HEK293 (cell line): ENCODE measurements at regions not wholly inside any gene's neighbourhood (a gene's known extent, or its start where the extent isn't known, plus 50 kb on each side); places are given as distances from the start of the nearest gene placed in this dataset.

Source experiments
- CTCF ChIA-PET: fragments of 350-600 bp; formaldehyde crosslinking; extraction: SDS; loops from one replicate; lab custom pipeline; 2021; ENCODE audit warnings: antibody characterized with exemption; lab: Yijun Ruan, JAX
- POLR2A ChIA-PET: fragments of 300-600 bp; formaldehyde crosslinking; extraction: SDS; loops from one replicate; lab custom pipeline; 2020; ENCODE audit warnings: antibody characterized with exemption, inconsistent platforms; lab: Yijun Ruan, JAX
- H3K27ac ChIP-seq: fragments of 200-500 bp; sonication (Bioruptor generic); 2 replicates; pipeline ENCODE4 v1.5.1; 2014; ENCODE audit warnings: low read depth, low read length, control low read depth, inconsistent platforms; ENCODE audit errors: extremely low read depth
- H3K36me3 ChIP-seq, 2 experiments: fragments of 200-500 bp in 1 of 2; sonication (Bioruptor generic) in 1 of 2; 1 replicate in 1 of 2; 2 replicates in 1 of 2; pipeline ENCODE4 v1.5.1; 2014 to 2017; ENCODE audit warnings: inconsistent platforms in 2 of 2, low read length in 2 of 2; ENCODE audit not compliant: control insufficient read depth in 2 of 2, insufficient read depth in 1 of 2
- H3K4me1 ChIP-seq: fragments of 200-500 bp; sonication (Bioruptor generic); 2 replicates; pipeline ENCODE4 v1.5.1; 2014; ENCODE audit warnings: mild to moderate bottlenecking, low read length, inconsistent platforms; ENCODE audit not compliant: control insufficient read depth, insufficient read depth
- H3K4me3 ChIP-seq: 2 replicates; pipeline ENCODE4 v1.5.1; 2011; ENCODE audit warnings: low read depth, mild to moderate bottlenecking, control low read depth, low read length, moderate library complexity
- H3K9me3 ChIP-seq: fragments of 200-500 bp; sonication (Bioruptor generic); 2 replicates; pipeline ENCODE4 v1.5.1; 2014; ENCODE audit warnings: low read depth, low read length, inconsistent platforms; ENCODE audit not compliant: control insufficient read depth, insufficient read depth
- BCL11A ChIP-seq: fragments of 450-650 bp; formaldehyde crosslinking; IDR thresholded peaks from 2 replicates; pipeline ENCODE4 v1.5.1; 2016; ENCODE audit warnings: low read depth, missing biosample characterization, missing genetic modification characterization
- HOXA7 ChIP-seq: sonication (generic); formaldehyde crosslinking; IDR thresholded peaks from 2 replicates; pipeline ENCODE4 v1.8.1; 2022; ENCODE audit warnings: missing genetic modification reagents, borderline replicate concordance
- IKZF3 ChIP-seq: fragments of 450-650 bp; IDR thresholded peaks from 2 replicates; pipeline ENCODE4 v1.5.0; 2018; ENCODE audit warnings: missing biosample characterization, mild to moderate bottlenecking, missing genetic modification characterization, moderate library complexity
- KLF16 ChIP-seq: fragments of 450-650 bp; formaldehyde crosslinking; IDR thresholded peaks from 2 replicates; pipeline ENCODE4 v1.5.1; 2017; ENCODE audit warnings: missing biosample characterization, missing genetic modification characterization
- KLF7 ChIP-seq: fragments of 450-650 bp; formaldehyde crosslinking; IDR thresholded peaks from 2 replicates; pipeline ENCODE4 v1.5.1; 2016; ENCODE audit warnings: missing biosample characterization, missing genetic modification characterization, borderline replicate concordance
- MYNN ChIP-seq: fragments of 450-650 bp; formaldehyde crosslinking; IDR thresholded peaks from 2 replicates; pipeline ENCODE4 v1.5.1; 2016; ENCODE audit warnings: missing biosample characterization, missing genetic modification characterization, borderline replicate concordance
- ZBTB20 ChIP-seq: fragments of 450-650 bp; formaldehyde crosslinking; IDR thresholded peaks from 2 replicates; pipeline ENCODE4 v1.5.1; 2016; ENCODE audit warnings: missing biosample characterization, missing genetic modification characterization
- ZBTB7A ChIP-seq: fragments of 450-650 bp; formaldehyde crosslinking; IDR thresholded peaks from 2 replicates; pipeline ENCODE4 v1.5.1; 2016; ENCODE audit warnings: low read depth, missing biosample characterization, missing genetic modification characterization
- ZBTB8A ChIP-seq: fragments of 450-650 bp; formaldehyde crosslinking; IDR thresholded peaks from 2 replicates; pipeline ENCODE4 v1.5.1; 2016; ENCODE audit warnings: missing biosample characterization, missing genetic modification characterization
- ZNF146 ChIP-seq: fragments of 450-650 bp; formaldehyde crosslinking; IDR thresholded peaks from 2 replicates; pipeline ENCODE4 v1.5.1; 2016; ENCODE audit warnings: missing biosample characterization, missing genetic modification characterization
- ZNF175 ChIP-seq: fragments of 450-650 bp; formaldehyde crosslinking; IDR thresholded peaks from 2 replicates; pipeline ENCODE4 v1.5.1; 2016; ENCODE audit warnings: missing biosample characterization, missing genetic modification characterization
- ZNF202 ChIP-seq: fragments of 450-650 bp; formaldehyde crosslinking; IDR thresholded peaks from 2 replicates; pipeline ENCODE4 v1.5.1; 2016; ENCODE audit warnings: missing biosample characterization, missing genetic modification characterization, borderline replicate concordance
- ZNF221 ChIP-seq: fragments of 450-650 bp; formaldehyde crosslinking; IDR thresholded peaks from 2 replicates; pipeline ENCODE4 v1.5.1; 2017; ENCODE audit warnings: missing biosample characterization, missing genetic modification characterization, borderline replicate concordance
- ZNF391 ChIP-seq: fragments of 450-650 bp; formaldehyde crosslinking; IDR thresholded peaks from 2 replicates; pipeline ENCODE4 v1.5.1; 2016; ENCODE audit warnings: low read depth, missing biosample characterization, missing genetic modification characterization, borderline replicate concordance
- ZNF394 ChIP-seq: fragments of 450-650 bp; formaldehyde crosslinking; IDR thresholded peaks from 2 replicates; pipeline ENCODE4 v1.5.1; 2016; ENCODE audit warnings: missing biosample characterization, missing genetic modification characterization, mild to moderate bottlenecking, moderate library complexity, borderline replicate concordance
- ZNF433 ChIP-seq: fragments of 450-650 bp; formaldehyde crosslinking; IDR thresholded peaks from 2 replicates; pipeline ENCODE4 v1.5.1; 2016; ENCODE audit warnings: missing biosample characterization, missing genetic modification characterization, low read depth
- ZNF530 ChIP-seq: fragments of 450-650 bp; formaldehyde crosslinking; IDR thresholded peaks from 2 replicates; pipeline ENCODE4 v1.5.1; 2016; ENCODE audit warnings: low read depth, missing biosample characterization, missing genetic modification characterization
- ZNF548 ChIP-seq: fragments of 450-650 bp; formaldehyde crosslinking; IDR thresholded peaks from 2 replicates; pipeline ENCODE4 v1.5.1; 2016; ENCODE audit warnings: missing biosample characterization, missing genetic modification characterization
- ZNF555 ChIP-seq: fragments of 450-650 bp; formaldehyde crosslinking; conservative IDR thresholded peaks from 2 replicates; pipeline ENCODE4 v1.5.1; 2017; ENCODE audit warnings: missing biosample characterization, mild to moderate bottlenecking, missing genetic modification characterization, inconsistent platforms
- ZNF561 ChIP-seq: fragments of 450-650 bp; IDR thresholded peaks from 2 replicates; pipeline ENCODE4 v1.5.1; 2018; ENCODE audit warnings: missing biosample characterization, missing genetic modification characterization, borderline replicate concordance
- ZNF585B ChIP-seq: fragments of 450-650 bp; formaldehyde crosslinking; IDR thresholded peaks from 2 replicates; pipeline ENCODE4 v1.5.1; 2016; ENCODE audit warnings: missing biosample characterization, missing genetic modification characterization
- ZNF660 ChIP-seq: fragments of 450-650 bp; IDR thresholded peaks from 2 replicates; pipeline ENCODE4 v1.5.1; 2018; ENCODE audit warnings: missing biosample characterization, mild to moderate bottlenecking, missing genetic modification characterization
- ZNF785 ChIP-seq: fragments of 450-650 bp; formaldehyde crosslinking; IDR thresholded peaks from 2 replicates; pipeline ENCODE4 v1.5.1; 2016; ENCODE audit warnings: missing biosample characterization, missing genetic modification characterization
- TF ChIP-seq, protein P1 (sequence below): fragments of 450-650 bp; formaldehyde crosslinking; IDR thresholded peaks from 2 replicates; pipeline ENCODE4 v1.5.1; 2017; ENCODE audit warnings: missing biosample characterization, missing genetic modification characterization

DNA sequence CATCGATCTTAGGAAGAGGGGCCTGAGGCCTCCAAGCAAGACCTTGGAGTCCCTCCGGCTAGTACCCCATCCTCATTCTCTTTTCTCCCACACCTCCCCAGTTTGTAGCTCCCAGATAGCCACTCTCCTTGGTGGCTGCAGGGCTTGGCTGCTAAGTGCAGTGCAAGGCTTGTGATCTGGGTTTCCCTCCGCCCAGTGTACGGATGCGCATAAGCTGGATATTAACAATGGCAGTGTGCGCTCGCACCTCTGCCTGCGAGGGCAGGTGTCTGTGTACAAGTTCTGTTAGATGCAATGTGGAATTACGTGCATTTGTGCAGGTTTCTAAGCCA lies 71.0 kb upstream of the TBCA start:
- H3K4me1 ChIP-seq = no peaks in the 10 kb centered on the region
- TF ChIP-seq ZNF175 (no peak), ZNF548 (peak; percentile 26; the same call in 1 of the 2 replicates)
- no peak overlapping the region for H3K27ac ChIP-seq
- ChIA-PET CTCF (no interaction called here), POLR2A (no interaction called here)
- H3K36me3 ChIP-seq = no peaks in the 10 kb centered on the region
- H3K9me3 ChIP-seq = no peaks in the 10 kb centered on the region
- no peak overlapping the region for H3K4me3 ChIP-seq

DNA sequence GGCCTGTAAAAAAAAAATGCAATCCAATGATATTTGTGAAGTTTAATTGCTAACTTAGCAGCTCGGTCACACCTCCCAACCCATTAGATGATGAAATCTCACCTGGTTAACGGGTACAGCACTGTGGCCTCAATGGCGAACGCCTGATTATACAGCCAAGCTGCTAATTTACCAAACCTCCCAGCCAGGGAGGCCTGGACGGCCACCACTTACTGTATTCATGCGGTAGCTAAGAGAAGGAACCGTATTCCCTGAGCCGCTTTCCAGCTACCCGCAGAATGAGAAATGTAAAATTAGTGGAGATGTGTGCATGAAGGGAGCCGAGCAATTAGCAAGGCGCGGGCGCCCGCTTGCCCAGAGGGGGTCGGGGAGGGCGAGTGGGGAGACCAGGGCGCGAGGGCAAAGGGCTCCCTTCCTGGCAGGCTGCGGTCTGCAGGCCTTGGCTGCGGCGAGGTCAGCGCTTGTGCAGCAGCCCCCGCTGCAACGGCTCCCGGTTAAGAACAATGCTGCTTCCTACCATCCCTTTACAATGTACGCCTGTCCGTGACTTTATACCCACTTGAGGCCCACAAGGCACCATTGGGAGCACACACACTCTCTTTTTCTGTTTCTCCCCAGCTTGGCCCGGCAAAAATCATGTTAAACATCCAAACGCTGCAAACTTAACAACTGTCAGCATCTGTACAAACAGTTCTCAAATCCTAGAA lies 70.4 kb upstream of the TBCA start:
- Histone ChIP-seq H3K4me3 (no peak overlapping the region), H3K9me3 (no peaks in the 10 kb centered on the region), H3K36me3 (no peaks in the 10 kb centered on the region), H3K27ac (no peak overlapping the region), H3K4me1 (no peaks in the 10 kb centered on the region)
- ChIA-PET POLR2A (no interaction called here), CTCF (no interaction called here)
- TF ChIP-seq ZNF530 = no peak
- 0 out of 2 replicates have a peak, but pooled peaks have one; percentile 8 for TF ChIP-seq ZBTB20 (tag by site-specific recombination)
- no peak for TF ChIP-seq ZNF660

DNA sequence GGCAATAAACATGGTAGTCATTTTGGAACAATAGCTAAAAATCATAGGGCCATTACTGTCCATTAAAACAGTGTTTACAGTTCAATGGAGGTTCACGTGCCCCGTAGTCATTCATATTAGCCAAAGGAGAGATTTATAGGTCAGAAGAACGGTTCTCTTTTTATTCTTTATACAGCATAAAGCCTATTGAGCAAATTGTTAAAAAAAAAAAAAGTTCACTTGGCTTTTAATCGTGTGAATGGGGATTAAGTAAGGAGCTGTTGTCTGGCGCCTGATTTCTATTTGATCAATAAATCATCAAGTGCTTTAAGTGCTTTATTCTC lies 69.1 kb upstream of the TBCA start:
- no peak overlapping the region for H3K4me3 ChIP-seq
- no peaks in the 10 kb centered on the region for H3K9me3 ChIP-seq
- no peak overlapping the region for H3K27ac ChIP-seq
- POLR2A ChIA-PET = no interaction called here
- H3K36me3 ChIP-seq = no peaks in the 10 kb centered on the region
- CTCF ChIA-PET = interaction anchor here (0.6 to 0.9 kb wide), 5 partner anchors 12 to 1117 kb away, joined by 3 to 9 read pairs (median 3); no protein-coding TSS in a partner anchor
- TF ChIP-seq ZNF660 = no peak
- TF ChIP-seq, protein P1, sequence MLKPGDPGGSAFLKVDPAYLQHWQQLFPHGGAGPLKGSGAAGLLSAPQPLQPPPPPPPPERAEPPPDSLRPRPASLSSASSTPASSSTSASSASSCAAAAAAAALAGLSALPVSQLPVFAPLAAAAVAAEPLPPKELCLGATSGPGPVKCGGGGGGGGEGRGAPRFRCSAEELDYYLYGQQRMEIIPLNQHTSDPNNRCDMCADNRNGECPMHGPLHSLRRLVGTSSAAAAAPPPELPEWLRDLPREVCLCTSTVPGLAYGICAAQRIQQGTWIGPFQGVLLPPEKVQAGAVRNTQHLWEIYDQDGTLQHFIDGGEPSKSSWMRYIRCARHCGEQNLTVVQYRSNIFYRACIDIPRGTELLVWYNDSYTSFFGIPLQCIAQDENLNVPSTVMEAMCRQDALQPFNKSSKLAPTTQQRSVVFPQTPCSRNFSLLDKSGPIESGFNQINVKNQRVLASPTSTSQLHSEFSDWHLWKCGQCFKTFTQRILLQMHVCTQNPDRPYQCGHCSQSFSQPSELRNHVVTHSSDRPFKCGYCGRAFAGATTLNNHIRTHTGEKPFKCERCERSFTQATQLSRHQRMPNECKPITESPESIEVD (tag by site-specific recombination) = 0 out of 2 replicates have a peak, but pooled peaks have one; percentile 15
- H3K4me1 ChIP-seq = no peaks in the 10 kb centered on the region

DNA sequence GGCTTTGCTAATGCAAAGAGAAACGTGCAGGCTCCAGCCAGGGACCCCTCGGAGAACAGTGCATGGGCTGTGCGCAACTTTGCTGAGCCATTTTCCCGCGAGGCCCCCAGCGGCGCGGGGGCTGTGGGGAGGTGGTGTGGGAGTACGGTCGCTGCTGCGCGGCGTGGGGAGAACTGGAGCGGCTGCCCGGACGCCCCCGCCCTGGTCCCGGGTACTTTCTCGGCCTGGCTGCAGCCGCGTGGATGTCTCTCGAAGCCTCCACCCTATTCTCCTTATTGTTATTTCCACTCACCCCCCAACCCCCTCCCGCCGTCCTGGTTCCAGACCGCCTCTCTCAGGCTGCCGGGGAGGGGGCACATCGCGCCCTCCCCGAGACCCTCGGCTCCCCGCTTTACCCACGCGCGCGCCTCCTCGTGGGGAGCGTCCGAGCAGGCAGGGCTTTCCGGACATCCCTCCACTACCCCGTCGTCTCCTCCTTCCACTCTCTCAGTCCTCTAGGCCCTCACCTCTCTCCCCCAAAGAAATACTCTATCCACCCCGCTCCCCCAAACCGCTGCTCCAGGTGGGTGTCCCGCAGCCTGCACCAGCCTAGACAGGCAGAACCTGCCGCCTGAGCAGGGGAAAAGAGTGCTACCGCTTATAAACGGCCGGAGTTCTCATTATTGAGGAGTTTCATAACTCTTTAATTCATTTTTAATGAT lies 68.6 kb upstream of the TBCA start:
- no peak overlapping the region for H3K4me3 ChIP-seq
- ChIA-PET POLR2A (no interaction called here), CTCF (interaction anchor here (0.6 to 0.9 kb wide), 2 partner anchors 19 to 299 kb away, joined by 3 to 4 read pairs; no protein-coding TSS in a partner anchor)
- H3K9me3 ChIP-seq = no peaks in the 10 kb centered on the region
- no peak overlapping the region for H3K27ac ChIP-seq
- H3K4me1 ChIP-seq = no peaks in the 10 kb centered on the region
- TF ChIP-seq MYNN (tag by site-specific recombination) = no peak
- TF ChIP-seq ZNF785 = no peak
- peak; percentile 28; the same call in 1 of the 2 replicates for TF ChIP-seq ZNF202 (tag by site-specific recombination)
- H3K36me3 ChIP-seq = no peaks in the 10 kb centered on the region

DNA sequence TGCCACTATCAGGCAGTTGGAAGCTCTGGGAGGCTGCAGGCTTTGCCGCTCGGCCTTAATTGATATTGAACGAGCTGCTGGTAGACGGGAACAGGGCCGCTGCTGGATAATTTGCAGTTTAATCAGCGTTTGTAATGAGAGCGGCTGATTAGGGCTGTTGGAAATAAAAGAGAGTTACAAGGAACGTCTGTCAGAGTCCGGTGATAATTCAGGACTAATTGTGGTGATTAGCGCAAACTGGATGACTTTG lies 68.2 kb upstream of the TBCA start:
- TF ChIP-seq ZNF146 (no peak), ZBTB7A (tag by site-specific recombination) (no peak), ZNF433 (no peak), ZNF585B (tag by site-specific recombination) (no peak), ZNF391 (tag by site-specific recombination) (no peak), ZNF221 (tag by site-specific recombination) (no peak), ZBTB8A (tag by site-specific recombination) (no peak), HOXA7 (no peak), BCL11A (tag by site-specific recombination) (no peak), ZNF561 (tag by site-specific recombination) (no peak), KLF7 (tag by site-specific recombination) (no peak), ZNF394 (tag by site-specific recombination) (no peak), KLF16 (tag by site-specific recombination) (no peak), ZNF555 (tag by site-specific recombination) (no peak), IKZF3 (tag by site-specific recombination) (no peak)
- Histone ChIP-seq H3K36me3 (no peaks in the 10 kb centered on the region), H3K4me3 (no peak overlapping the region), H3K27ac (no peak overlapping the region), H3K4me1 (no peaks in the 10 kb centered on the region), H3K9me3 (no peaks in the 10 kb centered on the region)
- ChIA-PET POLR2A (no interaction called here), CTCF (no interaction called here)
